HG03139 (cell line): ENCODE measurements at regions not wholly inside any gene's neighbourhood (a gene's known extent, or its start where the extent isn't known, plus 50 kb on each side); places are given as distances from the start of the nearest gene placed in this dataset.

Experiments
- ATAC-seq: cut with Tn5 transposase; IDR thresholded peaks from one replicate; pipeline ENCODE4 v1.9.1; 2021; ENCODE audit not compliant: unreplicated experiment

DNA sequence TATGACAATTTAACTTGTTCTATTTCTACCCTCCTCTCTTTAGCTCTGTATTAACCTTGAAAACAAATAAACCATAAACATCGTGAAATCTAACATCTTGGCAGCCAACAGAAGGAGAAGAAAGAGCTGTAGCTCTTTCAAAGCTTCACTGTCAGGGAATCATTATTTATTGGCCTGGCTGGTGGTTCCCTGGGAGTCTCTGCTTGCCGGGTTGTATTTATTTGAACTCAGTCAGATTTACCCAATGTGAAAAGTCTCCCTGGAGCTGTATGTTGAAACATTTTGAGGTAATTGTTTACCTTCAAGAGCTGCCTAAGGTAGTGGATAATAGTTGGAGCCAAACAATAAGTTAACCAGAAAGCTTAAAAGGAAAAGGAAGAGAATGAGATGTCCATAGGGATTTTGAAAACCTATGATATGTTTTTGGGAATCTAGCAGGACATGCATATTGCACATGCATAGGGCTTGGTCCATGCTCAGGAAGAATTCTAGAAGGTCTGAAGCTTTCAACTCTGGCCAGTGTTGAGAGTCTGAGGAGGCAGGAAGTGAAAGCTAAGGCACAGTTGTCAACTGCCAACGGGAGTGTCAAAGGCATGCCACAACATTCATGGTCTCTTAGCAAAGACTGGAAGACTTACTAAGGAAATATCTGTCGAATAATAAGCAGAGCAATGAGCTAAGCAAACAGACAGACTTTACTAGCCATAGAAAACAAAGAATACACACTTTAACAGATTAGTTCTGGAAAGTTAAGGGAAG lies 621.6 kb downstream of the PCDH7 start:
- no peak for ATAC-seq

DNA sequence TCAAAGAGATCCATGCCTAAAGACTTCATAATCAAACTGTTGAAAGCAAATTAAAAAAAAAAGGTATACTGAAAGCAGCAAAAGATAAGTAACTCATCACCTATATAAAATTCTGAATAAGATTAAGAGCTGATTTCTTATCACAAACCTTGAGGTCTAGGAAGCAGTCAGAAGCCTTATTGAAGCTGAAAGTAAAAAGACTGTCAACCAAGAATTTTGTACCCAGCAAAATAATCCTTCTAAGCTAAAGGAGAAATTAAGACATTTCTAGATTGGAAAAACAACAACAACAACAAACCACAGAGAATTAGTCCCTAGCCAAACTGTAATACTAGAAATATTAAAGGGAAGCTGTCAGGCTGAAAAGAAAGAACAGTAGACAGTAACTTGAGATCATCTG lies 622.9 kb downstream of the PCDH7 start:
- no peak for ATAC-seq

DNA sequence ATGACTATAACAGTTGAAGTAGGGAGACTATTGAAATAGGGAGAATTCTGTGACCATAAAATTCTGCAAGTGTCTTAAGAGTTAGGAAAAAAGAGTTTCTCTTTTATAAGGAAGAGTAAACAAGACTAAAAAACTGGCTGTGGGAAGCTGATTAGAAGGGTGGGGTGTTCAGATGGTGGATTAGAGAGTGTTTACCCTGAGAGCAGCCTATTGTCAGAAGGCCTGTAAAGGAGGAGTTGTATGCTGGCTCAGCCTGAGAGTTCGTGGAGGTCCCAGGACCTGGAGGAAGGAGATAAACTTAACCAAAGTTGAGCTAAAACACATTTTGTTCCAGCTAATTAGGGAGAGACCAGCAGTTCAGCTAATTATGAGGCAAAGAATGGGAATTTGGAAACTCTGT lies 629.7 kb downstream of the PCDH7 start:
- ATAC-seq: no peak

DNA sequence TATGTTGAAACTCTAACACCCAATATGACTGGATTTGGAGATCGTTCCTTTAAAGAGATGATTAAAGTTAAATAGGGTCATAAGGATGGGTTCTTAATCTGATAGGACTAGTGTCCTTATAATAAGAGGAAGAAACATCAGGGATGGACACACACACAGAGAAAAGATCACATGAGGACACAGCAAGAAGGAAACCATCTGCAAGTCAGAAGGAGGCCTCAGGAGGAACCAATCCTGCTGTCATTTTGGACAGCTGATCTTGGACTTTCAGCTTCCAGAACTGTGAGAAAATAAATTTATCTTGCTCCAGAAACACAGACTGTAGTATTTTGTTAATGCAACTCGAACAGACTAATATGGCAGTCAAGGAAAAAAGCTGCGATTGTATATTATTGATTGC lies 631.5 kb downstream of the PCDH7 start:
- no peak for ATAC-seq

DNA sequence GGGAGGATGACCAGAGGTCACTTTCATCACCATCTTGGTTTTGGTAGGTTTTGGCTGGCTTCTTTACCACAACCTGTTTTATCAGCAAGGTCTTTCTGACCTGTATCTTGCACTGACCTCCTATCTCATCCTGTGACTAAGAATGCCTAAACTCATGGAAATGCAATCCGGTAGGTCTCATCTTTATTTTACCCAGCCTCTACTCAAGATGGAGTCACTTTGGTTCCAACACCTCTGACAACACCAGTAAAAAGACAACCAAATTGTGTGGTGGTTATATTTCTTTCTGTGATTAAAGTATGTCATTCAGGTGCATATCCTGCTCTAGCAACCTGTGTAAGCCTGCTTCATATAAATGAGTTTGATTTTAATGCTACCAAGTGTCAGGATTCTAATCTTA lies 636.7 kb downstream of the PCDH7 start:
- ATAC-seq: no peak

DNA sequence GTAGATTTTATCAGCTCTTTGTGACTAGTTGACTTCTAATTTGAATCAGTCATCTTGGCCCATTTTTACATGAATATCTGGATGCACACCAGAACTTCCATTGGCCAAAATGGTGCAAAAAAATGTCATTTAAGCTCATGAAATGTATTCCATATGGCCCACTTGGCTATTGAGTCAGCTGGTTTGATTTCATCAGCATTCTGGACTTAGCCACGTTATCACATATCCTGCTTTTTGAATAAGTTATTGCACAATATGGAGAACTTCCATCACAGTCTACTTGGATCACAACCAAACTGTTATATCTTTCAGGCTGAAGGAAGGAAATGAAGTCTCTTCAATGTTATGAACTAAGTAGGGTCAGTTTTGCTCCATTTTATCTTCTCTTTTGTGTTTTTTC lies 640.6 kb downstream of the PCDH7 start:
- ATAC-seq: no peak

DNA sequence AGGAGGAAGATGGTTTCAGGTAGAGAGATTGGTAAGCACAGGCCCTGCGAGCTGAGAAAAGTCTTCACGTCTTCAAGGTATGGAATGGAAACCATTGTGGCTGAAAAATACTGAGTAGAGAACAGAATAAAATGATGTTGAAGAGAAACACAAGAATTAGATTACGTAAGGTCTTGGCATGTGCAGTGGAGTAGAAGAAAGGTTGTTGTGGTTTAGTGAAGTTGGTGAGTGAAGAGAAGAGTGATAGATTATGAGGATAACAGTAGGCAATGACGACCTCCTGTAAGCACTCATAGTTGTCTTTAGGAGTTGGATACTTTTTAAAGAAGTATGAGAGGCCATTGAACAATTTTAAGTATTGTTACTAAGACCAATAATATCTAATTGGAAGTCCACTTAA lies 642.6 kb downstream of the PCDH7 start:
- ATAC-seq: no peak

DNA sequence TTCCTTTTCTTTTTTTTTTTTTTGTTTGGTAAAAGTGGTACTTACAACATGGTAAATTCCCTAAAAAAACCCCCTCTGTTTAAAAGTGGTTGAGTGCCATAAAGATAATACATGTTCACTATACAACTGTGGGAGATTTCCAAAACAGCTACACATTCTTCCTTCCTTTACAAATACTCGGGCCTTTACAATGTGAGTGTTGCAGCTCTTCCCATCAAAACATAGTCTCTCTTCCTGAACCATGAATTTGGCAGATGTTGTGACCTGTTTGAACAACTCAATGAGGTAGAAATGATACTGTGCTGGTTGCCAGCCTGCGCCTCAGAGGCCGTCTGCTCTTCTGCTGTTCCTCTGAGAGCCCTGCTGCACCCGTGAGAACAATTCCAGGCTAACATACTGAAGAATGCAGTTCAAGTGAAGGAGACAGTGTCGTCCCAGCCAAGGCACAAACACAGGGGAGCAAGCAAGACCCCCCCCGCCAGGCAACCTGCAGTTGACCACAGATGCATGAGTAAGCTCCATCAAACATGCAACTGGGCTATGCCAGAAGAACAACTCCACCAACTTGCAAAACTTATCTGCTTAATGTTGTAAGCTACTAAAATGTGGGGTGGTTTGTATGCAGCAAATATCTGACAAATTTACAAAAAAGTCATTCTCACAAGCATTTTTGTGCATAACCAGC lies 645.0 kb downstream of the PCDH7 start:
- ATAC-seq: no peak

DNA sequence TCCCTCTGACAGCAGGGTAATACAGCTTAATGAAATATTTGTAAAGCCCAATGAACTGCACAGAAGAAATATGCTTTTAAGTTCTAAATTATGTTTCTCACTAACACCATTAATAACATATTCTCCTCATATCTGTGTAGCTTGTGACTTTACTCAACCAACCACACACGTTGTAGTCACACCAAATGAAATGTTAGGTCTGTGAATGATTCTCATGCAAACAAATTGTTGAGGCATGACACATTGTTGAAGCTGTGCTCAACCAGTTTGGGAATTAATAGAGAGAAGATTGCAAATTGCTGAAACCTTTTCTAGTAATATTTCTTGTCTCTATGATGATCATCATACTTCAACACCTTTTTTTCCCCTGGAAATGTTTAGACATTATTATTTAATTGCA lies 645.9 kb downstream of the PCDH7 start:
- ATAC-seq: no peak

DNA sequence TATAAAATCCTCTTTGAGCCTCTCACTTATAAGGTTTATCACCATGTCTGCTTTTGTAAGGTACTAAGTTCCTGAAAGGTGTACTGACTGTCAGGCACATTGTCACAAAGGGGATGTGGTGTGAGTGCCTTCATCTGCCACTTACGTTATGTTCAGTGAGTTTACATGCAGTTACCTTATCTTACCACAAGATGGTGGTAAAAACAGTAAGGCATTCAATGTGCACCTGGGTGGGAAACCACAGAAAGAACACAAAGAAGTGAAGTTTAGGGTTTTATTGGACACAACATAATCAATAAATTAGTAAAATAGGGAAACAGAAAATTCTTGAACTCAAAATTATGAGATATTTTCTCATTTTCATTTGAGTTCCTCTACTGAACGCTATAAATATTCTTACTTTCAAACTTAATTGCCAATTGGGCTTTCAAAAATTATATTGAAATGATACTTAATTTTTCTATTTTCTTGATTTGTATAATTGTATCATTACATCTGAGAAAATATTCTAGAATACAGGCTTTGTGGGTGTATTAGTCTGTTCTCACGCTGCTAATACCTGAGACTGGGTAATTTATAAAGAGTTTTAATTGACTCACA lies 650.8 kb downstream of the PCDH7 start:
- peak; percentile 95 for ATAC-seq

DNA sequence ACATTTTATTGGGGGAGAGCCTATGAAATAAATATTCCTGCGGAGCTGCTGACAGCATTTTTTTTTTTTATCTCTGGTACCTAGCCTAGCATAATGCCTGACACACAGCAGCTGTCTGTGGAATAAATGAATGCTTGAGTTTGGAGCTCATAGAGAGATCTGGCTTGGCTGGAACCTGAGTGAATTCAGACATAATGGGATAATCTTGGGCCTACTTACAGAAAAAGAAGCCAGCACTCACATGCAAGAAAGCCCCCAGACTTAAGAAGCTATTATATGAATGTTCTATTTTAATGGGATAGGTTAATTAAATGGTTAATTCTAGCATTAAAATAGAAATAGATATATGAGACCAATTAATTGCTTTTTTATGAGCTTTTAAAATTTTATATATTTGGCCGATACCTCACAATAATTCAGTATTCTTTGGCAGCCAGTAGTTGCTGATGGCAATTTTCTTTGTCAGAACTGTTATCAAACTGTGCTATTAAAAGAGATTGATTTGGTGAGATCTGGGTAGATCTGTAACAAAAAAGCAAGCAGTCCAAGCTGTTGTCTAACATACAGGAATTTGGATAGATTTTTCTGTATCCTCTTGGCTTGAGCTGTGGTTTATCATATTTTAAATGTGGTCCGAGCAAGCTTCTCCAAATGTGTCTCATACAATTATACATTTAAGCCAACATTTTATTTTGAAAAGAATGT lies 654.2 kb downstream of the PCDH7 start:
- ATAC-seq: no peak

DNA sequence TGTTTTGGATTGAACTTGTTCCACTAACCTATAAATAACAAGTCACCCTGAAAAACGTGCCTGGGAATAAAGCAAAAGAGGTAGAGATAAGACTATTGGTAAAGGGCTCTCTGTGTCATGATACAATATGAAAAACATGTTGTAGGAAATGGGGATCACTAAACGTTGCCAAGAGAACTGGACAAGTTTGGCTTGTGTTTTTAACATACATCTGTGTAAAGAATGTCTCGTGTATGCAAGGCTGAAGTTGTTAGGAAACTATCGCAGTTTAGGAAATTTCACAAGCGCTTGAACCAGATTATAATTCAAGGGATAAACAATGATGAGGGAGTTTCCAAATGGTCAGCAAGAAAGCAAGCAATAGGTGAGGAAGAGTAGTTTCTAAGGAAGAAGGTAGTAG lies 655.8 kb downstream of the PCDH7 start:
- ATAC-seq: no peak

DNA sequence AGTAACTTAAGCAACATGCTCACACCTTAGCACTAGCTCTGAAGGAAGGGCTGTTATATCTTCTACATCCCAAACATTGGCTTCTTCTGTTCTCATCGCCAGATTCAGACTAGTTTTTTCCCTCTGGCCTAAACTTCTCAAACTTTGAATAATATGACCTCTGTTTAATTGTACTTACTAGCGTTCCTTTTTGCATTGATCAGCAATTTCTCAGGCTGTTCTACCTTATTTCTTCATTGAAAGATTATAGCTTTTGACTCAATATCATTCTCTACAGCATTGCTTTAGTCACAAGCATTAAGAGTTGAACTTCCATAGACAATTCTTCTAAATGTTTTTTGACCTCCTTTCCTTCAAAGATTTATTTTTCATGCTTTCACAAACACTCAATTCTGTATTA lies 659.2 kb downstream of the PCDH7 start:
- ATAC-seq: no peak

DNA sequence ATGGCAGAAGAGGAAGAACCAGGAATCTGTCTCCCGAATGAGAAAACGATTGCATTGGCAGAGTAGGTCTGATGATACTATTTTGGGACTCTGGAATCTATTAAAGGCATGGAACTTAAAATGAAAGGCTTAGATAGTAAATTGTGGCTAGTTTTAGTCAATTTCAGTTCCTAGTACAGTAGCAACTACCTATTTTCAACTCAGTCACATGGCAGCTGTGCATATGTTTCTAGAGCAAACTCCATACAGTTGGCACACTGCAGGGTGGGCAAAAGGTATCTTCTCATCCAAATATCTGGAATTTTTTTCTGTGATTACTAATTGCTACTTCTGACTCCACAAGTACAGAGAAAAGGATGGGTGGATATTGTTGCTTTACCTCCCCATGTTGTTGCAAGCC lies 663.6 kb downstream of the PCDH7 start:
- ATAC-seq: no peak

DNA sequence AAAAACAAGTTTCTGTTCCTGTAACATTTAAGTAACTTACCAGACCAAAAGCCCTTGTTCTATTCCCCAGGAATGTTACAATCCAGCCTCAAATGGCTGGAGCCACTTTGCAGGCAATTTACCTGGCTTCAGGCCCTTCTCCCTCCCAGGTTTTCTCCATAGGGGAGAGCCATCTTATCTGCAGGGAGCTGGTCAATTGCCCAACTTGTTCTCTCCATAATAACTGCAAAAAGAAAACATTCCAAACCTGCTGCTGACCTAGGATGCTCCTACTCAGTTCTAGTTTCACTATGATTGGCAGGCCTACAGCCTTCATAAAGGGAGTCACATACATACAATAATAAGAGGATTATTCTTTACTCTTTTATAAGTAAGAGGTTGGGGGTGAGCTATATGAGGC lies 670.7 kb downstream of the PCDH7 start:
- no peak for ATAC-seq

DNA sequence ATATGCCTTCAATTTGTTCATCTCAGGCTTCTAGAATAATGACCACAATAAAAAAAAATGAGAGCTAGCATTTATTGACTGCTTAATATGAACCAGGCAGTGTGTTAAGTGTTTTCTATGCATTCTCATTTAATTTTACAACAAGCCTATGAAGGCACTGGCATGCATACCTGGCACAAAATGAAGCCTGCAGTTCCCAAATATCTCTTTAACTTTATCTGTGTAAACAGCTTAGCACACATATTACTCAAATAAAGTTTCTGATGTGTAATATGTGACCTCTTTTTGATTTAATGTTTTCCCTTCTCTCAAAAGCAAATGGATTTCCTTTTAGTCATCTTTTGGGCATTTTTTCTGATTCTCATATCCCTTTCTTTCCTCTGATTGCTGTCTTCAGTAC lies 671.8 kb downstream of the PCDH7 start:
- ATAC-seq: no peak

DNA sequence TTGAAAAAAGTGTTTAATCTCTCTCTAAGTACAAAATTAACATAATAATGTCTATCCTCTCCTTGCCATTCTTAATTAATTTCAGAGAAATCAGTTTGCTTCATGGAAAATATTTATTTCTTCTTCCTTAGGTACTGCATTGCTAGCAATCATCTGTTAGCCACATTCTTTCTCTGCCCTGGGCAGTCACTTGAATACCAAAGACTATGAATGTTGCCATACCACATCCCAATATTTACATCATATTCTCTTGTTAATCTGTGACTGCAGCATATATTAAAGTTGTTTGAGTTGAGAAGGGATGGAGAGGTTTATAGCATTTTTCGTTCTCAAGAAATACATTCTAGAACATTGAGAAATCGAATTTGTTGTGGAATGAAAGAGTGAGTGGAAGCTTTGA lies 672.8 kb downstream of the PCDH7 start:
- no peak for ATAC-seq

DNA sequence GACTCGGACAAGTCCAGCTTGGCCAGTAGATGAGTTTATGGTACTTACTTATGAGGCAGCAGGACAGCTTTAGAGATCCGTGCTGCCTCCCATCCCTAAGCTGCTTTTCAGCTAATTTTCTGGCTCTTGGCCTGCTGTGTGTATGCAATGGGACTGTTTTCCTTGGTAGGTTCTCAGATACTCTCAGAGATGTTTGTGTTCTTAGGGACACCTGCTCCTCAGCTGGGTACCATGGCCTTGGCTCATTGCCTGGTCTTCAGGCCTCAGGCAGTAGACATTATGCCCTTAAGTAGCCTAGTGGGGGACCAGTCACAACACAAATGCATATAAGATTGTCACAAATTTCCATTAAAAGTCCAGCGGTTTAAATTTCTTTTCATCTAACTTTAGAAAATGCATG lies 688.0 kb downstream of the PCDH7 start:
- no peak for ATAC-seq

DNA sequence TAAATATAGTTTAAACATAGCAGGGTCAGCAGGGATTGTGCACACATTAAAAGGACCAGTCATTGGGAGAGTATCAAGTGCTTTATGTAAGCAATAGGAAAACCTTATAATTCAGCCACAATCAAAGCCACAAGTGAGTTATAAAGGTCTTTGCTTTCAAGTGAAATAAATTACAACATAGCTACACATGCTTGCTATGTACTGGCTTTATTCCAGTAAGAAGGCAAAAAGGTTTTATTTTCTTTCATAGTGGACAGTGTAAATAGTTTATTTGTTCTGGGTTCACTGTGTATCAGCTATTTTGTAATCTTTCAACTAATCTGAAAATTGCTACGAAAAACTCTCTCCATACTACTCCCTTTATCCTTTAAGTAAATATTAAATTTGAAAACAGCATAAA lies 691.4 kb downstream of the PCDH7 start:
- no peak for ATAC-seq

DNA sequence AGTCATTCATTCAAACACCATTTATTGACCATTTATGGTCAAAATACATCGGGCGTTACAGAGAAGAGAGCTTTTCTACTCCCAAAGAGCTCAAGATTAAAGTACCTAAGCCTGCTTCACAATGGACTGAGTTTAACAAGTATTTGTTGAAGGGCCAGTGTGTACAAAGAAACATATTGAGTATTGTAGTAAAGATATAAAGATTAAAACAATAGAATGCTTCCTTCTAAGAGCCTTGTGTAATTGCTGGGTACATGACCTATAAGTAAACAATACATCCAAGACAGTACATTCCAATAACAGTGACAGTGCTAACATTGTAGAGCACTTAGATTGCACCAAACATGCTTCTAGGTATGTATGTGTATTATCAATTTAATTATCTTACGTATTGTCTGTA lies 695.5 kb downstream of the PCDH7 start:
- no peak for ATAC-seq

DNA sequence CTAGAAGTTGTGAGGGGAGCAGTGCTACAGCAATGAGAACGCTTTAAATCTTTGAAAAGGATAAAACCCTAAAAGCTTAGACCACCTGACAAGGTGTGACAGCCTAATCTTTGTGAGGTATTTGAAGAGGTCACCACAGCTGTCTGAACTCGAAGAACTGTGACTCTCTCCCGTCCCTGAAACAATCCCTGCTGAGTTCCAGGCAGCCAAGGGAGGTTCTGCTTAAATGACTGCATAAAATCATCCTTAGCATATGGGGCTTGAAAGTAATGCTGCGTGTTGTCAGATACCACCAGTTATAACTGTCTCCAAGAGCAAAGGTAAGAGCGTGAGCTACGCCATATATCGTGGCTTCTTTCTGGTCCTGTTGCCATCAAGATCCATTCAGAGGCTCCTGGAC lies 696.3 kb downstream of the PCDH7 start:
- ATAC-seq: no peak

DNA sequence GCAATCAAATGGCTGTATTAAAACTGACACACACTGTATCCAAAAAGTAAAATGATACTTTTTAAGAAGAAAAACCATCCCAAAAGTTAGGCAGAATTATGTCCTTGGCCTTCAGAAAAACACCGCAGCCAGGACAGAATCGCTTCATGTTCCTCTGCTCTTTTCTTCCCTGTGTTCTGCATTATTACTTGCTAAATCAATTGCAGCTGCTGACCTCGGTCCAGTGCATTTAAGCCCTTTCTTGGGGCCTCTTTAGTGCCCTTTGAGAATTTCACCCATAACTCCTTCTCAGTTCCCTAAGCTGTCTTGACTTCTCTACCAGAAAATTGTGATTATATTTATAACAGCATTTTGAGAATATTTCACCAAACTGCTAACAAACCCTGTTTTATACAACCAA lies 696.9 kb downstream of the PCDH7 start:
- no peak for ATAC-seq
